ENCODE measurements at regions not wholly inside any gene's neighbourhood (a gene's known extent, or its start where the extent isn't known, plus 50 kb on each side); places are given as distances from the start of the nearest gene placed in this dataset.
A peak's percentile ranks its signal among the peaks of the same experiment; 100 is the strongest.

DNA sequence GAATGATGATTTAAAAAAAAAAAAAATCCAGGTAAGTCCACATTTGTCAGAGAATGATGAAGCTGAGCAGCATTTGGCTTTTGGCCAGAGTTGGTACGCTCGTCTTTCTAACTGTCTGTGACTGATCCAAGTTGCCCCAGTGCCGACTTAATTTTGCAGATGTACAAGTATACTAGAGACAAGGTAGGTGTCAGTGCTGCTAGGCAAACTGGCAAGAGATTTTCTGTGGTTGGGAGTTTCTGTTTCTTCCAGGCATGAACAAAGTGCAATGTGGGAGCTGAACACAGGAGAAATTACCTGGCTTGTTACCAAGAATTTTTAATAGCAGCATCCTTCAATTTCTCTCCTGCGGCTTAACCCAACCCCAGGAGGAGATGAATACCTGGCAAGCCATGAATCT, 307.7 kb downstream of the BUD13 start:
- H3K4me3 ChIP-seq = no peak overlapping the region
- WGBS, 2 donors = 80 to 83% methylated on average over 4 of the region's 4 CpGs
- H3K36me3 ChIP-seq = no peaks in the 10 kb centered on the region
- DNase-seq = no peak
- H3K27ac ChIP-seq = peak overlapping the region in 3 of 4 donors; percentile 23 to 61 (median 25)
- H3K9me3 ChIP-seq = no peaks in the 10 kb centered on the region
- H3K4me1 ChIP-seq = peaks cover 0 to 87% (median 47%) of the 10 kb centered on the region in 4 donors
- intact Hi-C loops (cut with DNase I) = no loop called here
- TF ChIP-seq POLR2A (IDR thresholded peaks at IDR 0.05) (no peak), EP300 (IDR thresholded peaks at IDR 0.05) (no peak), POLR2AphosphoS5 (IDR thresholded peaks at IDR 0.05) (no peak)
- TF ChIP-seq, protein P1, sequence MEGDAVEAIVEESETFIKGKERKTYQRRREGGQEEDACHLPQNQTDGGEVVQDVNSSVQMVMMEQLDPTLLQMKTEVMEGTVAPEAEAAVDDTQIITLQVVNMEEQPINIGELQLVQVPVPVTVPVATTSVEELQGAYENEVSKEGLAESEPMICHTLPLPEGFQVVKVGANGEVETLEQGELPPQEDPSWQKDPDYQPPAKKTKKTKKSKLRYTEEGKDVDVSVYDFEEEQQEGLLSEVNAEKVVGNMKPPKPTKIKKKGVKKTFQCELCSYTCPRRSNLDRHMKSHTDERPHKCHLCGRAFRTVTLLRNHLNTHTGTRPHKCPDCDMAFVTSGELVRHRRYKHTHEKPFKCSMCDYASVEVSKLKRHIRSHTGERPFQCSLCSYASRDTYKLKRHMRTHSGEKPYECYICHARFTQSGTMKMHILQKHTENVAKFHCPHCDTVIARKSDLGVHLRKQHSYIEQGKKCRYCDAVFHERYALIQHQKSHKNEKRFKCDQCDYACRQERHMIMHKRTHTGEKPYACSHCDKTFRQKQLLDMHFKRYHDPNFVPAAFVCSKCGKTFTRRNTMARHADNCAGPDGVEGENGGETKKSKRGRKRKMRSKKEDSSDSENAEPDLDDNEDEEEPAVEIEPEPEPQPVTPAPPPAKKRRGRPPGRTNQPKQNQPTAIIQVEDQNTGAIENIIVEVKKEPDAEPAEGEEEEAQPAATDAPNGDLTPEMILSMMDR (IDR thresholded peaks at IDR 0.05) = no peak
- no peaks in the 10 kb centered on the region for H3K27me3 ChIP-seq

DNA sequence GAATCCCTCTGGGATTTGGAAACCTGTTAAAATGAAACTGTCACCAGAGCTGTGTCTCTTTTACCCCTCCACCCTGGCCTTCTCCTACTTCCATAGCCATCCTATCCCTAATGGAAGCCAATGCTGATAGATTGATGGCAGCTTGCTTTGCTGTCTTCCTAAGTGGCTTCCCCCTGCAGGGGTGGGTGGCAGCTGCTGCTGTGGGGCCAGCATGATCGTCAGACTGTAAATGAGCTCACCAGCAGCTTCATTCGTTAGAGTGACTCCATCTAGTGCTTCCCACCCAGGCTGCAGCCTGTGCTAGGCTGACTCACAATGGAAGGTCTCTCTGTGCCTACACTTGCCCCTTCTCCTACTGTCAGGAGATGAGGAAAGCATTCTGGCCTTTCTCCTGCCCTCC, 311.0 kb downstream of the BUD13 start:
- H3K9me3 ChIP-seq = no peaks in the 10 kb centered on the region
- H3K27me3 ChIP-seq = no peaks in the 10 kb centered on the region
- DNase-seq = no peak
- intact Hi-C loops (cut with DNase I) = no loop called here
- H3K4me1 ChIP-seq = peaks cover 2 to 95% (median 75%) of the 10 kb centered on the region in 4 donors
- 27 to 49% methylated on average over 2 of the region's 2 CpGs for WGBS, 2 donors
- no peaks in the 10 kb centered on the region for H3K36me3 ChIP-seq
- H3K27ac ChIP-seq = peak overlapping the region in 2 of 4 donors; percentile 69 to 77
- no peak overlapping the region for H3K4me3 ChIP-seq
- TF ChIP-seq EP300 (IDR thresholded peaks at IDR 0.05) (no peak), POLR2A (IDR thresholded peaks at IDR 0.05) (no peak), POLR2AphosphoS5 (IDR thresholded peaks at IDR 0.05) (no peak)
- TF ChIP-seq, protein P1 (IDR thresholded peaks at IDR 0.05) = no peak

DNA sequence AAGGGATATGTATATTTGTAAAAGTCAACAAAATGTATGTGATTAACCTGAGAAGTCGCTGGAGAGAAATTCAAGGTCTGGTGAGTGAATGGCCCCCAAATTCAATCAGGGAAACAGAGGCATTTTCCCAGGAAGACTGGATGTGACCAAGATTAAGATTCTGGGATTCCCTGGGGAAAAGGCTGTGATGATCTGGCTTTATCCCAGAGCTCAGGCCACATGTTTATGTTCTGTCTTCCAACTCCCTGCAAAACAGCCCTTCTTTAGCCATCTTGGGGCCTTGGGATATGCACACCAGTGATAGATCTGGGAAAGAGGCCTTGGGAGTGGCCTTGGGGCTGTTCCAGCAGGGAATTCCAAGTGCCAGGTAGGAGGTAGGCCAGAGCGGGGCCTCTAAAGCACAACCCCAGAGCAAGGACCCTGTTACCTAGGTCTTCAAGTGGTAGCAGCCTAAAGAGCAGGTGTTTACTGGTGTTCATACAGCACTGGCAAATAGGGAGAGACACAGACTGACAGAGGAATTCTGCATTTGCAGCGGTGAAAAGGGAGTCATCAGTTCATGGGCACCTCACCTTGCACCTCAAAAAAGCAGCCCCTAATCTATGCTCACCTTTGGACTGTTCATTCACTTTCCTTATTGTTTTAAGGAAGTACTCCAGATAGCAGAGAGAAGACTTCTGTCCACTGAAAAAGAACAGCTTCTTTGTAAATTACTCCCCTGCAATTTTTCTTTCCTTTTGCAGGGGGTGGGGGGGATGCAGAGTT, 312.4 kb downstream of the BUD13 start:
- WGBS, 2 donors = 14 to 52% methylated on average over 3 of the region's 3 CpGs
- no peaks in the 10 kb centered on the region for H3K27me3 ChIP-seq
- intact Hi-C loops (cut with DNase I) = no loop called here
- H3K9me3 ChIP-seq = no peaks in the 10 kb centered on the region
- H3K27ac ChIP-seq = peak overlapping the region in 3 of 4 donors; percentile 69 to 77 (median 77)
- H3K4me1 ChIP-seq = peaks cover 2 to 84% (median 63%) of the 10 kb centered on the region in 4 donors
- no peak overlapping the region for H3K4me3 ChIP-seq
- no peaks in the 10 kb centered on the region for H3K36me3 ChIP-seq
- TF ChIP-seq, protein P1 (IDR thresholded peaks at IDR 0.05) = no peak
- TF ChIP-seq POLR2AphosphoS5 (IDR thresholded peaks at IDR 0.05) (peak; percentile 5 to 35 (median 20)), EP300 (IDR thresholded peaks at IDR 0.05) (no peak)
- no peak for DNase-seq

DNA sequence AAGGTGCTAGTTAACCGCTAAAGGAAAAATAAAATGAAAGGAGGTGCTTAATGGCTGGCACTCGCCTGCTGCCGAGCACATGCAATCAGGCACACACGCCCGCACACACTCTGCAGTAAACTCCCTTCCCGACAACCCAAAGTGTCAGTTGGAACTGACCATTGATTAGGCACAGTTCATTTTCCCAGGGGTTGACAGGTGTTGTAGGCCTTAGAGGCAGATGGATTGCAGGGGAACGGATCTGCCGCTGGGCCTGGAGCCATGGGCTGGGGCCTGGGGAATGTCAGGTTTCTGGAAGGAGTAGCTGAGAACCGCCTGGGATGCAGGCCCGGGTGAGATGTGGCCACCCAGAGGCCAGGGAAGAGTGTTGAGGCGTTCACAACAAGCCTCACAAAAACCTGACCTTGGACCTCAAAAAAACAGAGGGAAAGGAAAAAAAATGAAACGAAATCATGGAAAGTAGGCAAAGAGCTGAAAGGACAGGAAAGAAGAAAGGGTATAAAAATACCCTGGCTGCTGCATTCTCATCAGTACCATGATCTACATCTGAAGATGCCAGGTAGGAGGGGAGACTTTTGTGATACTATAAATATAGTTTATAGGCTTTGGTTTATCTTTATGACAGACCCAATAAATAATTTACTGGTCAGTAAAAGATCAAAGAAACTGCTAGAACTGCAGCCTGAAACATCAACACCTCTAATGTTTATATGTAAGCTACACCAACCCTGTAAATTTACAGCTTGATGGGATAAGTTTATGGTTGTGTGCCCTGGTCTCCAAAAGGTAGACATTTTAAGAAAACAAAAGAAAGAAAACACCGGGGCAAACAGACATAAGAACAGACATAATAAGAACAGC, 313.4 kb downstream of the BUD13 start:
- DNase-seq = peak; percentile 91
- intact Hi-C loops (cut with DNase I) = loop anchor here (5.0 kb wide), 2 partner anchors 183 to 227 kb away; no protein-coding TSS in a partner anchor
- TF ChIP-seq EP300 (IDR thresholded peaks at IDR 0.05) (peak in 2 of 4 donors; percentile 48 to 53), POLR2A (IDR thresholded peaks at IDR 0.05) (no peak), POLR2AphosphoS5 (IDR thresholded peaks at IDR 0.05) (peak; percentile 80 to 93 (median 86))
- TF ChIP-seq, protein P1 (IDR thresholded peaks at IDR 0.05) = peak in 1 of 4 experiments; percentile 28
- peak overlapping the region in 3 of 4 donors; percentile 69 to 77 (median 77) for H3K27ac ChIP-seq
- peaks cover 2 to 74% (median 54%) of the 10 kb centered on the region in 4 donors for H3K4me1 ChIP-seq
- WGBS, 2 donors = 13 to 40% methylated on average over 13 of the region's 13 CpGs
- no peaks in the 10 kb centered on the region for H3K27me3 ChIP-seq
- no peak overlapping the region for H3K4me3 ChIP-seq
- no peaks in the 10 kb centered on the region for H3K36me3 ChIP-seq
- H3K9me3 ChIP-seq = no peaks in the 10 kb centered on the region
